ENCODE measurements at regions not wholly inside any gene's neighbourhood (a gene's known extent, or its start where the extent isn't known, plus 50 kb on each side); places are given as distances from the start of the nearest gene placed in this dataset.

DNA sequence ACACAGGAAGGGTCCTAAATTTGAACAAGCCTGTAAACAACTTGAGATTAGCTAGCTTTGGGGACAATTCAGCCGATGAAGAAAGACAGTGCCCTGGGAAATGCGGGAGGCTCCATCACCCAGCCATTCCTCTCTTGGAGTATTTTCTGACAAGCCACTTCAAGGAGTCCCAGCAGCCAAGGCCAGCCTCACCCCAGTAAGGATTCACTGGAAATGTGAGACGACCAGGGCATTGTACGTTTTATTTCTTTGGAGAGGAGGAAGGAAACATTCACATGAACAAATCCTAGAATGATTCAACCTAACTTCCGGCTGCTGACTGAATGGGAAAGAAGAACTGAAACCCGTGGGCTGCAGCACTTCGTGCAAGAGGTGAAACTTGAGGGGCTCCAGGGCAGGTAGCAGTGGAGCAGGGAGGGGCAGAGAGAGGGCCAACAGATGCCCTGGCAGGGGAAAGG is 116.4 kb upstream of the ARHGEF3 start:
- in situ Hi-C loops (cut with HindIII; ENCODE audit: low pct_unique_long_range_greater_than_20kb, low sequenced_read_pairs): no loop called here
- no peak for DNase-seq (ENCODE audit: low read depth)

DNA sequence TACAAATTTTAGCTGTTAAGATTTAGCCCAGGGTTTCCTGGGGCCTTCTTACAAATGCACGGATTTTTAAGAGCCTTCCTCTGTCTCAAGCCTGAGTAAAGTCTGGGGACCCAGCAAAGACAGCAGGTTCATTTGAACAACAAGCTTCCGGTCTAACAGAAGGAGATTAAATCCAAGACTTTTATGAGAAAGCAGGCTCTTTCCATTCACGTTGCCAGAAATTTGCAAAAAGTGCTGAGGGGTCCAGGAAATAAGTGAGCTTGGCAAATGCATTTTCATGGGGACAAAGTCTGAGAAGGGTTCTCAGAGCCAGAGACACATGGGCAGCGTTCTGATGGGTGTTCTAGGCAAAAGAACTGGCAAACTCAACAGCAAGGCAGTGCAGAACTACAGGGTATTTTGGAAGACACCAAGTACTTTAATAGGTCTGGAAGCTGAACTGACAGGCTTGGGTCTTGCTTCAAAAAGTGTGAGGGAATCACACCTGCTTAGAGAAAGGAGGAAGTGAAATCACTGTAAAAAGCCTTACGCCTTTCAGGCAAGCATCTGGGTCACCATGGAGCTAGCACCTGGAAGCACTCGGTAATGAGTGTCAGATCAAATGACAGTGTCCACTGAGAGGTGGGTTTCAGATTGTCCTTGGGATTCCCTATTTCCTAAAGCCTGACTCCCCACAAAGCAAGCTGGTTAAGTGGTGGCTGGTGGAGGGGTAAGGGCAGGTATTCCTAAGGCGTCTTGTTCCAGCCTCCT is 115.8 kb upstream of the ARHGEF3 start:
- DNase-seq (ENCODE audit: low read depth): no peak

DNA sequence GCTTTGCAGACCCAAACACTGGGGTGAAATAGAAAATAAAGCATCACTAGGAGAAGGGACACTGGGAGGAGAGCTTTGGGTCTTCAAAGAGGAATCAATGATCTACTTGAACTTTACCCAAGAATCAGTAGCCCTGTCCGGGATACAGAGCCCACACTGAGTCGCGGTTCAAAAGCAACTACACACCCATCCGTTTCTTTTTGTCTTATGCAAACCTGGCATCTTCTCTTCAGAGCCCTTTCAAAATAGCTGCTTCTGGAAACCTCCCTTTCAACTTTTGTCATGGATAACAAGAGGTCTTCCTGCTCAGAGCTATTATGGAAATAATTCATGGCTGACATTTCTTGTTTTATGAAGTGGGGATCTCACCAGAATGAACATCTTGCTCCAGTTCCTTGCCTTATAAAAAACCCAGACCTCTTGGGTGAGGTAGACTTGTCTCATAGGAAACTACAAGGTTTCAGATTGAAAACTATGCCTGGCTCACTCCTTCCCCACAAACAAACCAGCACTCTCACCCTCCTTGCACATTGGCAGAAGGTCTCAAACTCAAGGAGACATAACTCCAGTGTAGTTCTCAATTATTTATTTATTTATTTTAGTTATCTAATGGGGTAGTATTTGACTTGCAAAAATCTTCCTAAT is 115.1 kb upstream of the ARHGEF3 start:
- in situ Hi-C loops (cut with HindIII; ENCODE audit: low pct_unique_long_range_greater_than_20kb, low sequenced_read_pairs): no loop called here
- no peak for DNase-seq (ENCODE audit: low read depth)

More for the DNA sequence above, 115.8 kb upstream of the ARHGEF3 start:
- in situ Hi-C loops (cut with HindIII; ENCODE audit: low pct_unique_long_range_greater_than_20kb, low sequenced_read_pairs): no loop called here

DNA sequence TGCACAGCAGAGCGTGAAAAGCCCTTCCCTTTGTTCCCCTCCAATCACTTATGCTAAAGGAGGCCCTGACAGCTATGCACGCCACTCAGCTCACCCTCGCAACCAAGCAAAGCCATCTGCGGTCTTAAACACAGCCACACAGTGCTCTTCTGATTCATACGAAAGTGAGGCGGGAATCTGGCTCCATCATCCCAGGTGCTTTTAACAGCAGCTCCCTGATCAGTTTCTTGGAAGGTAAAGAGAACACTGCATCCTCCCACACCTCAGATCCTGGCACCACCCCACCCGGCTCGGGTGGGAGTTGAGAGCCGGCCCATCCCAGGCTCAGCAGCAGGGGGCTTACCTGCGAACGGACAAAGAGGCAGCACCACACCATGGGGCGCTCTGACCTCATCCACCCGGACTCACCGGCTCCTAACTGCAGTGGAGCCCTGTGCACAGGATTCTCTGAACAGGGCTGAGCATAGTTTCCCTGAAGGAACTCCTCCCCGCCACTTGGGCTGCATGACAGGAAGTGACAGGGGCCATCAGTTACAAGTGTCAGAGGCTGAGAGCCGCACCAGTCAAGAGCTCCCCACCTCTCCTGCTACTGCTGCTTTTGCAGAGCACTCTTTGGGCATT is 114.3 kb upstream of the ARHGEF3 start:
- in situ Hi-C loops (cut with HindIII; ENCODE audit: low pct_unique_long_range_greater_than_20kb, low sequenced_read_pairs): no loop called here
- DNase-seq (ENCODE audit: low read depth): no peak

DNA sequence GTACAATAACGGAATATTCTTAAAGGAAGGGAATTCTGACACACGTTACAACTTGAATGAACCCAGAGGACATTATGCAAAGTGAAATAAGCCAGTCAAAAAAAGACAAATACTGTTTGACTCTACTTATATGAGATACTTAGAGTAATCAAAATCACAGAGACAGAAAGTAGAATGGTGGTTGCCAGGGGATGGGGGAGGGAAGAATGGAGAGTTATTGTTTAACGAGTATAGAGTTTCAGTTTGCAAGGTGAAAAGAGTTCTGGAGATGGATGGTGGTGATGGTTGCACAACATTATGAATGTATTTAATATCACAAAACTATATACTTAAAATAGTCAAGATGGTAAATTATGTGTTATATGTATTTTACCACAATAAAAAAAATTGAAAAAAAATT is 112.9 kb upstream of the ARHGEF3 start:
- in situ Hi-C loops (cut with HindIII; ENCODE audit: low pct_unique_long_range_greater_than_20kb, low sequenced_read_pairs): no loop called here
- no peak for DNase-seq (ENCODE audit: low read depth)

DNA sequence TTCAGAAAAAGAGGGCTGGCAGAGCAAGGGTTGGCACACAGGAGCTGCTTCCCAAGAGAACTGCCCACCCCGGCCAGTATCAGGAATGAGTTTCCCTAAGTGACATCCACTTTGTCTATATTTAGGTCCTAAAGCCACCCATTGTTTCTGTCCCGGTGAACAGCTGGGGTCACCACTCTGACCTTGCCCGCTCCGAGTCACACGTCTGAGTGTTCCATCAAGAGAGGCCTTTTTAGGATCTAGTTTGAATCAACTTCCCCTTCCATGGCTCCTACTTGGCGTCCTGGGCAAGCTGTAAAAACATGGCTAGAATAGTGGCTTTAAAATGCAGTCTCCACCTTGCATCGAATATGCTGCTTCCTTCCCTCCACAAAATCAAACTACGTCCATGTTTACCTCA is 109.6 kb upstream of the ARHGEF3 start:
- DNase-seq (ENCODE audit: low read depth): no peak
- in situ Hi-C loops (cut with HindIII; ENCODE audit: low pct_unique_long_range_greater_than_20kb, low sequenced_read_pairs): no loop called here

- in situ Hi-C loops (cut with HindIII; ENCODE audit: low pct_unique_long_range_greater_than_20kb, low sequenced_read_pairs): no loop called here
- DNase-seq (ENCODE audit: low read depth): no peak
Measured at GRCh38 chr3:56909349-56909748, 107.6 kb upstream of the ARHGEF3 start.

- in situ Hi-C loops (cut with HindIII; ENCODE audit: low pct_unique_long_range_greater_than_20kb, low sequenced_read_pairs): no loop called here
Measured at GRCh38 chr3:56908004-56908403, 106.3 kb upstream of the ARHGEF3 start.

GRCh38 chr3:56904552-56905215 is 102.9 kb upstream of the ARHGEF3 start:
- no peak for DNase-seq (ENCODE audit: low read depth)
- in situ Hi-C loops (cut with HindIII; ENCODE audit: low pct_unique_long_range_greater_than_20kb, low sequenced_read_pairs): no loop called here

More at GRCh38 chr3:56908004-56908403, 106.3 kb upstream of the ARHGEF3 start:
- no peak for DNase-seq (ENCODE audit: low read depth)

GRCh38 chr3:56903231-56903782 is 101.6 kb upstream of the ARHGEF3 start:
- no peak for DNase-seq (ENCODE audit: low read depth)
- in situ Hi-C loops (cut with HindIII; ENCODE audit: low pct_unique_long_range_greater_than_20kb, low sequenced_read_pairs): no loop called here

DNA sequence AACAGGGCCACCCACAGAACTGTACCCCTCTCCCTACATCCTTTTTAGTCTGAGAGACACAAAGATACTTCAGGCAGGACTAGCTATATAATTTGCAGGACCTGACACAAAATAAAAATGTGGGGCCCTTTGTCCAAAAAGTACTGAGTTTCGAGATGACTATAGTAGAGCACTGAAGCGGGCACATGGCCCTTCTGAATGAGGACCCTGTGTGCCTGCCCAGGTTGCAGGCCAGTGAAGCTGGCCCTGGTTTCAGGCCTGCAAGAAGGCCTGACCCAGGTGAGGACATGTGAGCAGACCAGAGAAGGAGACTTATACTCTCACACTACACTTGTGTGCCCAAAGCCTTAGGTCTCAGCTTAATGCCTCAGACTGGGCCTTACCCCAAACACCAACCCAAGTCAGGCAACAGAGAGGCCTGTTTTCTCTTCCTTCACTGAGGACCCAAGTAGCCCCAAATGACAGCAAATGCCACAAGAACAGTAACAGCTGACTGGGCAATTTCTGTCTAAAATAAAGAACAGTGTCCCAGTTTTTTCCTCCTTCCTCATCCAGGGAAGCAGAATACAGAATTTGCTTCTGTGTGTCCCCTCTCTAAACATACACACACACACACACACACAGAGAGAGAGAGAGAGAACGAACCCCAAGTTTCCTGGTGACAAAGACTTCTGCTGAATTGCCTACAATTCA is 100.9 kb upstream of the ARHGEF3 start:
- DNase-seq (ENCODE audit: low read depth): no peak
- in situ Hi-C loops (cut with HindIII; ENCODE audit: low pct_unique_long_range_greater_than_20kb, low sequenced_read_pairs): no loop called here

GRCh38 chr3:56900801-56901200 is 99.1 kb upstream of the ARHGEF3 start:
- in situ Hi-C loops (cut with HindIII; ENCODE audit: low pct_unique_long_range_greater_than_20kb, low sequenced_read_pairs): no loop called here

DNA sequence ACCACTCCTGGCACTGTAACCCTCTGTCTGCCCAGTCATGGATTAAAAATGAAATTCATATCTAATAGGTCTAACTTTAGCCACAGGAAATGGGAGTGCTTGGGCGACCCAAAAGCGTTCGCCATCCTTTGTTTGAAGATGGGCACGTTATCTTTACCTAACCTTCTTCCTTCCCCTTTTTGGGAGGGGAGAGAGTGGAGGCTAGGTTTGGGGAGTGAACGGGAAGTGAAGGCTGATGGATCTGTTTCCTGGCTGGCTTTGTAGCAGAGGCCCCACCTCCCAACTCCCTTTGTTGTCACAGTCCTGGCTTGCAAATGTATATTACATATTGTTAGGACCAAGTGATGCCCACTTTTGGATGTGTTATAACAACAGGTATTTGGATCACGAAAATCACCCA is 98.1 kb upstream of the ARHGEF3 start:
- DNase-seq (ENCODE audit: low read depth): no peak
- in situ Hi-C loops (cut with HindIII; ENCODE audit: low pct_unique_long_range_greater_than_20kb, low sequenced_read_pairs): no loop called here

More at GRCh38 chr3:56900801-56901200, 99.1 kb upstream of the ARHGEF3 start:
- no peak for DNase-seq (ENCODE audit: low read depth)

DNA sequence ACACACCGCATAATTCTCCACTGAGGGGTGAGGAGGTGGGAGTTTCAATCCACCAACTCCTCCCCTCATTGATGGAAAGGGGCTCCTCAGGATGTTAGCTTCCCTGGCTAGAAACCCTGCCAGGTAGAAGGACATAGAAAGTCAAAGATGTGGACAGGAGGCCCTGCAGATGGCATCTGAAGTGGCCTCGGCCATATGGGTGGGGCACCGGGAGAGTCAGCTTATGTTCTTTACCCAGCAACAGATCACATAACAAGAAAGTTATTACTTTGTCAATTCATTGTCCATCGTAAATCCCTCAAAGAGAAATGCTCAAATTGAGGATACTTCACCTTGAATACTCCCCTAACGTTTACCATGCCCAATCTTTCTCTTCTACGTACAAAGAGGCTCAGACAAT is 97.3 kb upstream of the ARHGEF3 start:
- DNase-seq (ENCODE audit: low read depth): no peak
- in situ Hi-C loops (cut with HindIII; ENCODE audit: low pct_unique_long_range_greater_than_20kb, low sequenced_read_pairs): no loop called here

DNA sequence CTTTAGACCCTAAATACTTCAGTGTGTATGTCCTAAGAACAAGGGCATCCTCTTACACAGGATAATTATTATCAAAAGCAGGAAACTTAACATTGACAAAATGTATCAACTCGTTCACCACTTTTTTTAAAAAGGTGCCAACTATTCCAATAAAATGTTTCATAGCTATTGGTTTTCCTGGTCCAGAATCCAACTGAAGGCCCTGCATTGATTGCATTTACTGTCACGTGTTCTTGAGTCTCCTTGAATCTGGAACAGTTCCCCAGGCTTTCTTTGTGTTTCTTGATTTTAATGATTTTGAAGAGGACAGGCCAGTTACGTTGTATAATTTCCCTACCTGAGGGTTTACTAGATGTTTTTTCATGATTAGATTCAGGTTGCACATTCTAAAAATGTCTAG is 94.6 kb upstream of the ARHGEF3 start:
- no peak for DNase-seq (ENCODE audit: low read depth)
- in situ Hi-C loops (cut with HindIII; ENCODE audit: low pct_unique_long_range_greater_than_20kb, low sequenced_read_pairs): no loop called here

DNA sequence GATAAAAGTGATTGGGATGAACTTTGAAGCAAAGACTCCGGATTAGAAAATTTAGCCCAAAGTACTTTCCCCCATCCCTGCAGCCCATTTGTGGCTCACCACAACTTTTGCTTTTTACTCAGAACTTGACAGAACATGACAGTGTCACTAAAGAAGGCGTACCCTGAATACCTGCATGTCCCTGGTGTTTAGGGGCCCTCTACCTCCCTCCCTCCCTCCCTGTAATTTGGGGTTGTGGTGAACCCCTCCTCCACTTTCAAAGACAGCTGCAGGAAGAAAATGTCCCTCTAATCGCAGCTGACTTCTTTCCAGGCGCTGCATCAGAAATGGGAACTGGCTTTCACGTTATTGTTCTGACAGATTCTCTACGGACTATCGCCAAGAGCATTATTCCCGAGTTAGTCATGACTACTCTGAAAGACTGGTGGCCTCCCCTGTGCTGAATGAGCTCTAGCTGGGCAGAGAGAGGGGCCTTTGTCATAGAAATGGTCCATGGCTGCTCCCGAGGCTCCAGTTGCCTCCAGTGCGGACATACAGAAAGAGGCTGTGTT is 93.2 kb upstream of the ARHGEF3 start:
- in situ Hi-C loops (cut with HindIII; ENCODE audit: low pct_unique_long_range_greater_than_20kb, low sequenced_read_pairs): no loop called here
- DNase-seq (ENCODE audit: low read depth): no peak

DNA sequence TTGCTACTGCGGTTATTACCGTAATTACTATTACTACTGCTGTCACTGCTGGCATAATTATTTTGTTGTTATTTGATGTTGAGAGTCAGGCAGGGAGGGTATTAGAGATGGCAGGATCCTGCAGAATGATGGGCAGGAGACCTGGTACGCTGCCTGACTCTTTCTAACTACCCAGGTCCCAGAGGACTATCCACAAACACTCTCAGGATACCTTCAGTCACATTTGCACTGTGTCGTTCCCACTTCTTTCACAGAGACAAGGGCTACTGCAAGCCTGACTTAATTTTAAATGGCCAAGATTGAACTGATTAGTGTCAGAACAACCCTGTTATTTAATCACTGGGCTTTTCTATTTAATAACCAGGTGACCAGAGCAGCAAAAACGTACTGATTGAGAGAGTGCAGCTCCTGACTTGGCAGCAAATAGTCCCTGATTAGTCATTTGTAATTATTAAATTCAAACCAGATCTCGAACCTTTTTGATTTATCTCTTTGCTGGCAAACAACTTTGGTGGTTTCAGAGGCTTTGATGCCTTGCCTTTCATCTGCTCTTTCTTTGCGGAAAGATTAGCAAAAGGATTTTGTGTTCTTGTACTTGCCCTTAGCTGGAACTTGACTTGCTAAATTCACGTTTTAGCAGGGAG is 88.8 kb upstream of the ARHGEF3 start:
- in situ Hi-C loops (cut with HindIII; ENCODE audit: low pct_unique_long_range_greater_than_20kb, low sequenced_read_pairs): no loop called here
- no peak for DNase-seq (ENCODE audit: low read depth)

Measured in Caki2 (cell line).